ENCODE measurements at regions not wholly inside any gene's neighbourhood (a gene's known extent, or its start where the extent isn't known, plus 50 kb on each side); places are given as distances from the start of the nearest gene placed in this dataset.

DNA sequence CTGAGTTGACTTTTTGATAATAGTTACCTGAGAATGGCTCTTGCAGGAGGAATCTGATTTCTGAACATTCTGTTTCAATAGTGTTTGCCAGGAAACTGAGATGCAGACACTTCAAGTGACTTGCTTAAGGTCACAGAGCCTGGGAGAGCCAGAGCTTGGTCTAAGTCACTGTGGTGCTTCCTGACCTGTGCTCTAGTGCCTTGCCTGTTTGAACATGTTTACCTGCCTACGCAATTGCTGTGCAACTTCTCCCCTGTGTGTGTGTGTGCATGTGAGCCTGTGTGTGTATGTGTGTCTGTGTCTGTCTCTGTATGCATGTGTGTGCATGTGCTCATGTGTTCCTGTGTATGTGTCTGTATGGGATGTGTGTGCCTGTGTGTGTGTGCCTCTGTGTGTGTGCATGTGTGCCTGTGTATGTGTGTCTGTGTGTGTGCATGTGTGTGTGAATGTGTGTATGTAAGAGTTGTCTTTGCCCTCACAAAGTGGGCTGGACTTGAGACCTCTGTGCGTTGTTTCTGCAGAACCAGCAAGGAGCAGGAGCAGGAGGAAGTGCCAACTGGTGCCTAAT is 185.8 kb downstream of the GADD45G start:
- TF ChIP-seq EP300 (IDR thresholded peaks at IDR 0.05; ENCODE audit: borderline replicate concordance), result no peak
- no peak for TF ChIP-seq YY1 (IDR thresholded peaks at IDR 0.05; ENCODE audit: low read depth)
- TF ChIP-seq RAD21 (IDR thresholded peaks at IDR 0.05; ENCODE audit: low read depth), result no peak
- TF ChIP-seq, protein P1, sequence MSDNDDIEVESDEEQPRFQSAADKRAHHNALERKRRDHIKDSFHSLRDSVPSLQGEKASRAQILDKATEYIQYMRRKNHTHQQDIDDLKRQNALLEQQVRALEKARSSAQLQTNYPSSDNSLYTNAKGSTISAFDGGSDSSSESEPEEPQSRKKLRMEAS (IDR thresholded peaks at IDR 0.05), result no peak
- TF ChIP-seq, protein P2, sequence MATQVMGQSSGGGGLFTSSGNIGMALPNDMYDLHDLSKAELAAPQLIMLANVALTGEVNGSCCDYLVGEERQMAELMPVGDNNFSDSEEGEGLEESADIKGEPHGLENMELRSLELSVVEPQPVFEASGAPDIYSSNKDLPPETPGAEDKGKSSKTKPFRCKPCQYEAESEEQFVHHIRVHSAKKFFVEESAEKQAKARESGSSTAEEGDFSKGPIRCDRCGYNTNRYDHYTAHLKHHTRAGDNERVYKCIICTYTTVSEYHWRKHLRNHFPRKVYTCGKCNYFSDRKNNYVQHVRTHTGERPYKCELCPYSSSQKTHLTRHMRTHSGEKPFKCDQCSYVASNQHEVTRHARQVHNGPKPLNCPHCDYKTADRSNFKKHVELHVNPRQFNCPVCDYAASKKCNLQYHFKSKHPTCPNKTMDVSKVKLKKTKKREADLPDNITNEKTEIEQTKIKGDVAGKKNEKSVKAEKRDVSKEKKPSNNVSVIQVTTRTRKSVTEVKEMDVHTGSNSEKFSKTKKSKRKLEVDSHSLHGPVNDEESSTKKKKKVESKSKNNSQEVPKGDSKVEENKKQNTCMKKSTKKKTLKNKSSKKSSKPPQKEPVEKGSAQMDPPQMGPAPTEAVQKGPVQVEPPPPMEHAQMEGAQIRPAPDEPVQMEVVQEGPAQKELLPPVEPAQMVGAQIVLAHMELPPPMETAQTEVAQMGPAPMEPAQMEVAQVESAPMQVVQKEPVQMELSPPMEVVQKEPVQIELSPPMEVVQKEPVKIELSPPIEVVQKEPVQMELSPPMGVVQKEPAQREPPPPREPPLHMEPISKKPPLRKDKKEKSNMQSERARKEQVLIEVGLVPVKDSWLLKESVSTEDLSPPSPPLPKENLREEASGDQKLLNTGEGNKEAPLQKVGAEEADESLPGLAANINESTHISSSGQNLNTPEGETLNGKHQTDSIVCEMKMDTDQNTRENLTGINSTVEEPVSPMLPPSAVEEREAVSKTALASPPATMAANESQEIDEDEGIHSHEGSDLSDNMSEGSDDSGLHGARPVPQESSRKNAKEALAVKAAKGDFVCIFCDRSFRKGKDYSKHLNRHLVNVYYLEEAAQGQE (IDR thresholded peaks at IDR 0.05; ENCODE audit: low read depth), result no peak
- TF ChIP-seq TEAD4 (IDR thresholded peaks at IDR 0.05), result no peak
- no peak for TF ChIP-seq TCF12 (IDR thresholded peaks at IDR 0.05; ENCODE audit: low read depth)
- TF ChIP-seq ZBTB7A (IDR thresholded peaks at IDR 0.05; ENCODE audit: low read depth), result no peak
- TF ChIP-seq, protein P3, sequence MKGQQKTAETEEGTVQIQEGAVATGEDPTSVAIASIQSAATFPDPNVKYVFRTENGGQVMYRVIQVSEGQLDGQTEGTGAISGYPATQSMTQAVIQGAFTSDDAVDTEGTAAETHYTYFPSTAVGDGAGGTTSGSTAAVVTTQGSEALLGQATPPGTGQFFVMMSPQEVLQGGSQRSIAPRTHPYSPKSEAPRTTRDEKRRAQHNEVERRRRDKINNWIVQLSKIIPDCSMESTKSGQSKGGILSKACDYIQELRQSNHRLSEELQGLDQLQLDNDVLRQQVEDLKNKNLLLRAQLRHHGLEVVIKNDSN (IDR thresholded peaks at IDR 0.05), result no peak
- no peak for TF ChIP-seq CREB1 (IDR thresholded peaks at IDR 0.05; ENCODE audit: low read depth)
- TF ChIP-seq CEBPB (IDR thresholded peaks at IDR 0.05), result no peak
- no peak for TF ChIP-seq TAF1 (IDR thresholded peaks at IDR 0.05; ENCODE audit: low read depth)
- TF ChIP-seq NFIC (IDR thresholded peaks at IDR 0.05), result no peak
- no peak for TF ChIP-seq FOXM1 (IDR thresholded peaks at IDR 0.05; ENCODE audit: borderline replicate concordance, low read depth)
- no peak for TF ChIP-seq EGR1 (IDR thresholded peaks at IDR 0.05)

- TF ChIP-seq ZBTB7A (IDR thresholded peaks at IDR 0.05; ENCODE audit: low read depth) (no peak), TEAD4 (IDR thresholded peaks at IDR 0.05) (no peak), EP300 (IDR thresholded peaks at IDR 0.05; ENCODE audit: borderline replicate concordance) (no peak), CREB1 (IDR thresholded peaks at IDR 0.05; ENCODE audit: low read depth) (no peak), TCF12 (IDR thresholded peaks at IDR 0.05; ENCODE audit: low read depth) (no peak)
- TF ChIP-seq, protein P1 (IDR thresholded peaks at IDR 0.05), result no peak
- TF ChIP-seq, protein P3 (IDR thresholded peaks at IDR 0.05), result no peak
These were observed 186.9 kb downstream of the GADD45G start for GRCh38 chr9:89791754-89792153.

- TF ChIP-seq, protein P3 (IDR thresholded peaks at IDR 0.05), result no peak
- TF ChIP-seq TCF12 (IDR thresholded peaks at IDR 0.05; ENCODE audit: low read depth), result no peak
- TF ChIP-seq ZBTB7A (IDR thresholded peaks at IDR 0.05; ENCODE audit: low read depth), result no peak
- TF ChIP-seq RAD21 (IDR thresholded peaks at IDR 0.05; ENCODE audit: low read depth), result no peak
- no peak for TF ChIP-seq EGR1 (IDR thresholded peaks at IDR 0.05)
- TF ChIP-seq CREB1 (IDR thresholded peaks at IDR 0.05; ENCODE audit: low read depth), result no peak
- TF ChIP-seq TEAD4 (IDR thresholded peaks at IDR 0.05), result no peak
- no peak for TF ChIP-seq FOXM1 (IDR thresholded peaks at IDR 0.05; ENCODE audit: borderline replicate concordance, low read depth)
- TF ChIP-seq NFIC (IDR thresholded peaks at IDR 0.05), result no peak
- TF ChIP-seq, protein P1 (IDR thresholded peaks at IDR 0.05), result no peak
- no peak for TF ChIP-seq CEBPB (IDR thresholded peaks at IDR 0.05)
- no peak for TF ChIP-seq EP300 (IDR thresholded peaks at IDR 0.05; ENCODE audit: borderline replicate concordance)
- no peak for TF ChIP-seq TAF1 (IDR thresholded peaks at IDR 0.05; ENCODE audit: low read depth)
These were observed 187.6 kb downstream of the GADD45G start for GRCh38 chr9:89792189-89793123.

DNA sequence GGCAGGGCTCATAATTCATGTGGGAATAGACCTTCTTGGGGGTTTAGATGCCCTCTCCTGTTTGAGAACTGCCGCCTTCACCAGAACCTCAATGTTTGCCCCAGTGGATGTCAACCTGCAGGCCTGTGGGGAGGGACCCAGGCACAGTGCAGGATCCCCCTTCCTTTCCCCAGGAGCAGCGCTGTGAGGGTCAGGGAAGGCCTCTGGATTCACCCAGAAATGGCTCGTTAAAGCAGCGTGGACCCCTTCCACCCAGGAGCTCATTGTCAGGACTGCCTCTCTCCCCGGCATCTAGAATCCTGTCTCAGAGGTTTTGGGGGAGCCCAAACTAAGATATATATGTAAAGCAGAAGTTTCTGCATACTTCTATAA is 188.3 kb downstream of the GADD45G start:
- TF ChIP-seq EGR1 (IDR thresholded peaks at IDR 0.05), result no peak
- TF ChIP-seq FOXM1 (IDR thresholded peaks at IDR 0.05; ENCODE audit: borderline replicate concordance, low read depth), result no peak
- no peak for TF ChIP-seq ZBTB7A (IDR thresholded peaks at IDR 0.05; ENCODE audit: low read depth)
- TF ChIP-seq, protein P3 (IDR thresholded peaks at IDR 0.05), result no peak
- TF ChIP-seq YY1 (IDR thresholded peaks at IDR 0.05; ENCODE audit: low read depth), result no peak
- TF ChIP-seq, protein P2 (IDR thresholded peaks at IDR 0.05; ENCODE audit: low read depth), result no peak
- no peak for TF ChIP-seq EP300 (IDR thresholded peaks at IDR 0.05; ENCODE audit: borderline replicate concordance)
- TF ChIP-seq, protein P1 (IDR thresholded peaks at IDR 0.05), result no peak
- TF ChIP-seq TCF12 (IDR thresholded peaks at IDR 0.05; ENCODE audit: low read depth), result no peak
- no peak for TF ChIP-seq TEAD4 (IDR thresholded peaks at IDR 0.05)
- TF ChIP-seq NFIC (IDR thresholded peaks at IDR 0.05), result no peak
- no peak for TF ChIP-seq TAF1 (IDR thresholded peaks at IDR 0.05; ENCODE audit: low read depth)
- TF ChIP-seq CREB1 (IDR thresholded peaks at IDR 0.05; ENCODE audit: low read depth), result no peak
